HCT116 (cell line): ENCODE measurements at regions not wholly inside any gene's neighbourhood (a gene's known extent, or its start where the extent isn't known, plus 50 kb on each side); places are given as distances from the start of the nearest gene placed in this dataset.
"Not testable (repeated sequence)": the region's sequence is repeated elsewhere in the genome, so short reads cannot be mapped to it uniquely, and the experiment has no call there.

ENCODE experiments used
- ATAC-seq: fragments of 200-7000 bp; cut with Tn5 transposase; 2 replicates; pipeline ENCODE4 v1.9.1; 2020; ENCODE audit warnings: mild to moderate bottlenecking, moderate library complexity
- BruUV-seq: library from RNA; stranded (reverse); fragments of 400-500 nt; replicated peaks from 2 replicates; lab custom pipeline; 2021; lab: Mats Ljungman, UMichigan
- CTCF ChIA-PET: fragments of 300-600 bp; sonication (Branson Sonifier 250); formaldehyde crosslinking; loops from one replicate; lab custom pipeline; 2021; ENCODE audit warnings: antibody characterized with exemption; lab: Charles Lee
- POLR2A ChIA-PET: fragments of 300-600, 350-600 bp; sonication (Branson Sonifier 250); formaldehyde crosslinking; loops from one replicate; lab custom pipeline; 2021; ENCODE audit warnings: antibody characterized with exemption; lab: Charles Lee
- RAD21 ChIA-PET, 2 experiments: fragments of 300-600 bp; sonication (Branson Sonifier 250); formaldehyde crosslinking; loops; one replicate each; lab custom pipeline; 2023; ENCODE audit warnings: low total read pairs in 2 of 2; ENCODE audit not compliant: uncharacterized antibody in 2 of 2, unreplicated experiment in 2 of 2, low non-redundant PET in 1 of 2; lab: Charles Lee
- DNase-seq: peaks from one replicate; pipeline ENCODE4 v3.0.0-alpha.2; 2010; ENCODE audit warnings: low read depth, low spot score
- H2AFZ ChIP-seq: fragments of 200-600 bp; shearing (Covaris generic), sonication (generic); 2 replicates; pipeline ENCODE4 v1.6.1; 2017; ENCODE audit warnings: low read depth, mixed run types, mixed read lengths, antibody characterized with exemption, low read length; ENCODE audit not compliant: poor library complexity, severe bottlenecking
- H3K27ac ChIP-seq: 2 replicates; pipeline ENCODE4 v1.5.1; 2012; ENCODE audit warnings: low read depth, low read length
- H3K27me3 ChIP-seq: fragments of 200-600 bp; sonication (generic); 2 replicates; pipeline ENCODE4 v1.6.1; 2016; ENCODE audit warnings: mixed run types, low read length, mixed read lengths; ENCODE audit not compliant: insufficient read depth
- H3K36me3 ChIP-seq, 2 experiments: fragments of 200-500 bp in 1 of 2; fragments of 200-600 bp in 1 of 2; sonication (Bioruptor generic) in 1 of 2; sonication (generic) in 1 of 2; 2 replicates each; pipeline versions ENCODE4 v1.5.1 to v1.6.1; 2014 to 2016; ENCODE audit warnings: low read length in 2 of 2, inconsistent platforms in 1 of 2, mixed read lengths in 1 of 2, mixed run types in 1 of 2; ENCODE audit not compliant: insufficient read depth in 2 of 2, control insufficient read depth in 1 of 2
- H3K4me1 ChIP-seq, 2 experiments: fragments of 200-600 bp in 1 of 2; sonication (generic) in 1 of 2; 2 replicates each; pipeline versions ENCODE4 v1.5.1 to v1.6.1; 2012 to 2017; ENCODE audit warnings: low read length in 2 of 2, inconsistent platforms in 1 of 2, mild to moderate bottlenecking in 1 of 2, mixed read lengths in 1 of 2, mixed run types in 1 of 2, moderate library complexity in 1 of 2; ENCODE audit not compliant: insufficient read depth in 2 of 2, control insufficient read depth in 1 of 2
- H3K4me2 ChIP-seq: fragments of 200-600 bp; sonication (generic); 2 replicates; pipeline ENCODE4 v1.6.1; 2017; ENCODE audit warnings: mixed run types, low read length, mixed read lengths
- H3K4me3 ChIP-seq, 2 experiments: fragments of 200-600 bp in 1 of 2; sonication (generic) in 1 of 2; replicated peaks in 1 of 2; 2 replicates each; pipeline ENCODE4 v1.5.1; 2011 to 2016; ENCODE audit warnings: low read length in 2 of 2, control low read depth in 1 of 2, low read depth in 1 of 2, mild to moderate bottlenecking in 1 of 2, mixed read lengths in 1 of 2, mixed run types in 1 of 2
- H3K79me2 ChIP-seq: fragments of 200-600 bp; sonication (generic); 2 replicates; pipeline ENCODE4 v1.6.1; 2017; ENCODE audit warnings: mild to moderate bottlenecking, mixed run types, low read length, moderate library complexity, mixed read lengths; ENCODE audit not compliant: insufficient read depth
- H3K9ac ChIP-seq: fragments of 200-600 bp; sonication (generic); 2 replicates; pipeline ENCODE4 v1.6.1; 2016; ENCODE audit warnings: low read length, mixed read lengths
- H3K9me2 ChIP-seq: fragments of 200-600 bp; sonication (generic), shearing (Covaris generic); 2 replicates; pipeline ENCODE4 v1.6.1; 2017; ENCODE audit warnings: mixed run types, mild to moderate bottlenecking, moderate library complexity; ENCODE audit not compliant: insufficient read depth
- H3K9me3 ChIP-seq, 2 experiments: fragments of 200-500 bp in 1 of 2; fragments of 200-600 bp in 1 of 2; sonication (Bioruptor generic) in 1 of 2; sonication (generic) in 1 of 2; 2 replicates each; pipeline ENCODE4 v1.6.1; 2014 to 2017; ENCODE audit warnings: low read length in 2 of 2, mixed read lengths in 2 of 2, inconsistent platforms in 1 of 2, low read depth in 1 of 2, mild to moderate bottlenecking in 1 of 2, mixed run types in 1 of 2, moderate library complexity in 1 of 2; ENCODE audit not compliant: control insufficient read depth in 1 of 2, insufficient read depth in 1 of 2
- H4K20me1 ChIP-seq: fragments of 200-600 bp; sonication (generic), shearing (Covaris generic); 2 replicates; pipeline ENCODE4 v1.6.1; 2017; ENCODE audit warnings: mixed run types, mild to moderate bottlenecking, moderate library complexity; ENCODE audit not compliant: insufficient read depth
- CBX3 ChIP-seq: IDR thresholded peaks from 2 replicates; pipeline ENCODE4 v1.6.1; 2012; ENCODE audit warnings: low read depth
- CEBPB ChIP-seq: IDR thresholded peaks from 2 replicates; pipeline ENCODE4 v1.6.1; 2012; ENCODE audit warnings: low read depth
- EGR1 ChIP-seq: IDR thresholded peaks from 2 replicates; pipeline ENCODE4 v1.6.1; 2012; ENCODE audit warnings: low read depth
- EZH2 ChIP-seq: fragments of 200-600 bp; sonication (generic); IDR thresholded peaks from 2 replicates; pipeline ENCODE4 v1.6.1; 2017; ENCODE audit warnings: antibody characterized with exemption, mixed run types
- FOSL1 ChIP-seq: IDR thresholded peaks from 2 replicates; pipeline ENCODE4 v1.6.1; 2012; ENCODE audit warnings: low read depth
- JUND ChIP-seq: IDR thresholded peaks from 2 replicates; pipeline ENCODE4 v1.6.1; 2012
- MAX ChIP-seq: IDR thresholded peaks from 2 replicates; pipeline ENCODE4 v1.6.1; 2012
- POLR2AphosphoS5 ChIP-seq: IDR thresholded peaks from 2 replicates; pipeline ENCODE4 v1.6.1; 2011; ENCODE audit warnings: mild to moderate bottlenecking, low read depth, low read length, moderate library complexity
- SIN3A ChIP-seq: IDR thresholded peaks from 2 replicates; pipeline ENCODE4 v1.6.1; 2012; ENCODE audit warnings: low read depth
- SP1 ChIP-seq: IDR thresholded peaks from 2 replicates; pipeline ENCODE4 v1.6.1; 2012; ENCODE audit warnings: low read depth
- SRF ChIP-seq: IDR thresholded peaks from 2 replicates; pipeline ENCODE4 v1.6.1; 2012; ENCODE audit warnings: low read depth
- TCF7L2 ChIP-seq: IDR thresholded peaks from 2 replicates; pipeline ENCODE4 v1.7.0; 2011; ENCODE audit warnings: borderline replicate concordance, inconsistent platforms; ENCODE audit not compliant: insufficient read depth, insufficient read length; ENCODE audit errors: extremely low read depth
- ZFX ChIP-seq: fragments of 450-650 bp; IDR thresholded peaks from 2 replicates; pipeline ENCODE4 v1.6.1; 2017
- intact Hi-C: fragments of 100-400 bp; cut with micrococcal nuclease; formaldehyde crosslinking; loops from 2 replicates; pipeline ENCODE4 v1.10.0; 2022

DNA sequence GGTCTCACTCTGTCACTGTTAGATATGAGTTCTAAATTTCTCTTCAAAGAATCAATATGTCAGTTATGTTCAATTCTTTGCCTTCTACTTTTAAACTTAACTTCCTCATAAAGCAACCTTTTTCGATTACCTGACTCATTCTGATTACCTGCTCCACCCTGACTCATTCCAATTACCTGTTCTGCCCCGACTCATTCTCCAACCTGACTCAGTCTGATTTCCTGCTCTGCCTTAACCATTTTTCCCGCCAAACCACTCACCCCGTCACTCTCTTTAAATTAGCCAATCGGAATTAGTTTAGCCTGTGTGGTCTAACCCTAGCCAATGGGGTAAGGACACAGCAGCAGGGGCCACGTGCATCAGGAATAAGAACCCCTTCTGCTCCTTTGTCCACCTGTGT is 67.4 kb upstream of the RASSF8 start:
- H3K27ac ChIP-seq, POLR2A ChIA-PET, H3K9me2 ChIP-seq, RAD21 ChIA-PET, H3K4me3 ChIP-seq, H3K9ac ChIP-seq, intact Hi-C loops, H3K27me3 ChIP-seq, H4K20me1 ChIP-seq, H3K4me1 ChIP-seq, H3K4me2 ChIP-seq, BruUV-seq, ATAC-seq, H3K9me3 ChIP-seq, CTCF ChIA-PET, H3K79me2 ChIP-seq, H3K36me3 ChIP-seq: not testable (repeated sequence)
- DNase-seq = peak; percentile 19
- peak overlapping the region; percentile 54 for H2AFZ ChIP-seq
- TF ChIP-seq JUND = 0 out of 2 replicates have a peak, but pooled peaks have one; percentile 24
- TF ChIP-seq SP1 = peak; percentile 34
- TF ChIP-seq MAX = peak; percentile 40; the same call in 1 of the 2 replicates
- peak; percentile 51; the same call in 1 of the 2 replicates for TF ChIP-seq FOSL1

GRCh38 chr12:25894759-25895158 is 63.7 kb upstream of the RASSF8 start:
- Histone ChIP-seq H2AFZ (no peak overlapping the region), H3K9ac (no peak overlapping the region), H3K27me3 (no peaks in the 10 kb centered on the region), H3K9me3 (0 out of 4 replicates have a peak, but pooled peaks cover 0 to 3% of the 10 kb centered on the region in 2 experiments), H3K4me3 (no peak overlapping the region), H4K20me1 (no peaks in the 10 kb centered on the region), H3K4me1 (peaks cover 0 to 8% of the 10 kb centered on the region in 2 experiments; a peak in 2 of 4 replicates), H3K79me2 (no peaks in the 10 kb centered on the region), H3K9me2 (no peaks in the 10 kb centered on the region), H3K4me2 (no peak overlapping the region)
- POLR2A ChIA-PET = no interaction called here
- ATAC-seq = no peak
- no peak for DNase-seq
- CTCF ChIA-PET = no interaction called here
- no TSS peak for BruUV-seq
- intact Hi-C loops = no loop called here
- no peak for TF ChIP-seq CEBPB
- no peak for TF ChIP-seq TCF7L2
- TF ChIP-seq EZH2 = no peak
- TF ChIP-seq SRF = no peak
- TF ChIP-seq EGR1 = no peak
- no peak for TF ChIP-seq ZFX
- no peak for TF ChIP-seq CBX3
- TF ChIP-seq FOSL1 = no peak
- TF ChIP-seq POLR2AphosphoS5 = no peak
- no peak for TF ChIP-seq SIN3A
- TF ChIP-seq, all 23 proteins: peak for 0
- H3K27ac ChIP-seq = no peak overlapping the region
- RAD21 ChIA-PET = no interaction called here
- H3K36me3 ChIP-seq = no peaks in the 10 kb centered on the region
